NAMALWA (cell line): ENCODE measurements at regions not wholly inside any gene's neighbourhood (a gene's known extent, or its start where the extent isn't known, plus 50 kb on each side); places are given as distances from the start of the nearest gene placed in this dataset.

ENCODE experiments used
- DNase-seq: peaks from one replicate; pipeline ENCODE4 v3.0.0-alpha.2; 2015; ENCODE audit warnings: low spot score

DNA sequence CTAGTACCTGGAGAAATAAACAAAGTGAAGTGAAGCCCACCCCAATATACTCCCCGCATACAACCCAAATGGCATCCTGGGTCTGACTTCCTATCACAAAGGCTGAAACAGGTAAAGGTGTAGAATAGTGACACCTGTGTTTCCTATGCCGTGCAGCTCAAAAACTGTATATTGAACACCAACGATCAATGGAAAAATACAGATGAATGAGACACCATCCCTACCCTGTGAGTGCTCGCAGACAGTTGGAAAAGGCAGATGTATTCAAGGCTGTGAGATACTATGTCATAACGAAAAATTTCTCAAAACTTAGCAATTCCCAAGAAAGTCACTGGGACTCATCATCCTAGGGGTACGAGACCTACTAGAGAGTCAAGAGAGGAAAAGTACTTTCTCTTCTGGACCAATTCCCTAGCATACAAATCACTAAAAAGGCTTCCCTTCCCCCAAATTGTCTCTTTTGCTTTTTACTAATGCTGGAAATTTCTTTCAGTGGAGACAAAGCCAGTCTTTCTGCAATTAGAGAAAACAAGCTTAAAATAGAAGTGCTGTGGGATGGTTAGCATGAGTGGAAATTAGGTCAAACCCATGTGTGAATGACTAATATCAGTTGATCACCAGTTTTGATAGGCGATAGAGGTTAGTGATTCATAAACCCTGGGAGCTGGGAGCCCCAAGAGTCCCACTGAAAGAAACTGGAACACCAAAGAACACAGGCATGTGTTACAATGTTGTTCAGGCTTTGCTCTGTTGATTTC lies 249.7 kb downstream of the SPTSSA start:
- no peak for DNase-seq

DNA sequence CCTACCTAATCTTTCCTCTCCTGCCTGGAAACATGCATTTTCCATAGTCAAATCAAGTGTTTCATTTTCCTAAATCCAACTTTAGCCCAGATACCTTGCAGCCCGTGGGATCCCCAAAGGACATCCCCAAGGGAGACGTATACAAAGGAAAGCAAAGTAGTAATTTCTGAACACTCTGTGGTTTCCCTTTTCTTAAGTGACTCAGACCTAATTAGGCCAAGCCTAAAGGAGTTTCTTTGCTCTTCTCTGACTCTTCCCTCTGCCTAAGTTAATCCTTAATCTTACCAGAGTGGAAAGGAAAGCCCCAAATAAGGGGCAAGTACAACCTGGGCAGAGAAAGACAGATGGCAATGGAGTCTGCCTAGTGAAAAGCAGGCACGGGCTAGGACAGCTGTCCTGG lies 250.3 kb downstream of the SPTSSA start:
- no peak for DNase-seq

DNA sequence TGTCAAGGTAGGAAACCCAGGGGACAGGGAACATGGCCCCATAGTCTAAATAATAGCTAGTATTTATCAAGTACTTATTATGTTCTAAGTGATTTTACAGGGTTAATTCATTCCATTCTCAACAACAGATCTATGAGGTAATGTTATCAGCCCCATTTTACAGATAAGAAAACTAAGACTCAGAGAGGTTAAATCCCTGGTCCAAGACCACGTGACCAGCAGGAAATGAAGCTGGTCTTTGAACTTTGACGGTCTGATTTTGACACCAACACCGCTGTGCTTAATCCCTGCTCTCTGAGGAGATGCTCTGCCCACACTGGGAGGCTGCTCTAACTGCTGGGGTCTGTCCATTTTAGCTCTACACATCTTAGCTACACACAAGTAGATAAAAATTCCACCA lies 253.5 kb downstream of the SPTSSA start:
- no peak for DNase-seq

DNA sequence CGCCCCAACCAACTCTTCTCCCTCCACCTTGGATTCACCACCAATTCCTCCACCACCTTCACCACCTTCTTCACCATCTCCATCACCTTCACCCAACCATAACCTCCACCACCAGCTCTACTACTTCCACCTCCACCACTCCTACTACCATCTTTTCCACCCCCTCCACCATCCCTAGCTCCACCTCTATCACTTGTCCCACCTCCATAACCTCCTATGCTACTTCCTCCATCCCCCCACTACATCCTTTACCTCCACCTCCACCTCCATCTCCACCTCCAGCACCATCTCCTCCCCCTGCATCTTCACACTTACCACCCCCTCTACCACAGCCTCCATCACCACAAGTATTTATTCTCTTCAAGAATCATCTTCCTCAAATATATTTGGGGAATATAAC lies 254.9 kb upstream of the EGLN3 start:
- DNase-seq: no peak

DNA sequence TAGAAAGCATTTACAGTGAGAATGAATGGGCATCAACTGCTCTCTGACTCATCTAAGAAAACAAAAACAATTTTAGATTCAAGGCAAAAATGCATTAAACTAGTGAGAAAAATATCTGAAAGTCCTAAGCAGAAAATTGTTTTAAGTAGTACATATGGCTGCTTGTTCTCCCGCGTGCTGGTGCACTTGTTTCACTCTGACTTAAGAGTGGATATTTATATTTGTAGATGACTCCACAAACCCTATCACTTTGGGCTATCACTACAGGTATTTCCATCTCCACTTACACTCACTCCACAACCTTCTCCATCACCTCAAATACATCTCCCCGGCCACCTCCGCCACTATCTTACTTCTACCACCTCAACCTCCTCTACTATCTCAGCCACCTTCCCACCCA lies 253.9 kb upstream of the EGLN3 start:
- no peak for DNase-seq

DNA sequence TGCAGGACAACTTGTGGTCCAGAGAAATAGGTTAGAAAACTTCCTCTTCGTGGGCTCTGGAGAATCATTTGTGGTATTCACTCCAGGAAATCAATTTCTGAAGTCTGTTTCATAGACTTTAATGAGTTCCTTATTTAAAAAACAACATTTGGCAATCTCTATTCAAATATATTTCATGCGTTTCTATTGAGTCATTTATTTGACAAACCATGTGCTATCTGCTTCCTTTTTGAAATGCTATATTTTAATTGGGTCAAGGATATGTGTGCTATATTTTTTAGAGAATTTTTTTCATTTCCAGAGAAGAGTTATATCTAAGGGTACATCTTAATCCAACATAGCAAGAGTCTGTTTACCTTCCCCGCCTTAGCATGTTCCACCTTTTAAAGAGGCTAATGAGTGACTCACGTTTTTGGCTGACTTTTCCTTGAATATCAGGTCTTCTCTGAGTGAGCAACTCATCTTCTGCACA lies 252.4 kb upstream of the EGLN3 start:
- DNase-seq: no peak

DNA sequence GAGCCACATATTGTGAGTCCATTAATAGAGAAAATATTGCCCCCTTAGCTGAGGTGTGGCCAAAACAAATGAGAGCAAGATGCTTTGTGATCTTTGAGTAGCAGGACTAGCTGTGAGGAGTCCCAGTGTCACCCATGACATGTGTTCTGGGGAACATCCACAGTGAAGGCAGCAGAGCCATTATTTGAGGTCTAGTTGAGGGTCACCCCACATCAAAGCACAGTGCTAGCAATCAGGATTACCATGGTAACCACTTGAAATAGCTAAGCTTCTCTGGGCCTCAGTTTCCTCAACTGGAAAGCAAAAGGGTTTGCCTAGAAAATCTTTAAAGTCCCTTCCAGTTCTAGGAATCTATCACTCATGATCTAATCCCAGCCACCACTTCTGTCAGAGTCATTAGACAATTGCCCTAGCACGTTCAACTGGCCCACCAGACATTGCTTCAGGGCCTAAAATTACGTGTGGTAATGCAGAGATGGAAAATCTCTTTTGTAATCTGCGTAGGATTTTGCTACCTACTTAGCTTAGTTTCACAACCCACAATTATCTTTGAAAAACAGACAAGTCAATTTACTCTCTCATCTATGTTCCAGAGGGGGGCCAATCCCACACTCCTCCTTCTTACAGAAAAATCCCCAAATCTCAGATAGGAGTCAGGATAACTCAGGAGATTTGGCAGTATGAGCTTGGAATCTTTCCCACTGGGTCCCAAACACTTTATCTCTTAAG lies 251.2 kb upstream of the EGLN3 start:
- DNase-seq: no peak

DNA sequence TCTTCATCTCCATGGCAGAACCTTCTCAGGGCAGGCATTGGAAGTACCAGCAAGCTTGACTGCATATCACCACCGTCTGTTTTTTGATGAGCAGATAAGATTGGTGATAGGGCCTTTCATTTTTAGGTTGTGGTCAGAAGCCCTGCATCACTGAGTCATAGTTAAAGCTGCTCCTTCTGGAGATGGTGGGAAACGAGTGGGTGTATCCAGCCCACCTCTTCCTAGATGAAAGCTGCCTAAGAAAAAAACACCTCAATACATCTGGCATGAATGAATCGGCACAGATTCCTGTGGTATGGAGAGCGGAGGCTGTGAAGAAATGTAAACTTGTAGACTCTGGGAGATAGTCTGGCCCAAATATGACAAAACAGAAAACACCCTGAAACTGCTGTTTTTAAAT lies 248.7 kb upstream of the EGLN3 start:
- DNase-seq: no peak

DNA sequence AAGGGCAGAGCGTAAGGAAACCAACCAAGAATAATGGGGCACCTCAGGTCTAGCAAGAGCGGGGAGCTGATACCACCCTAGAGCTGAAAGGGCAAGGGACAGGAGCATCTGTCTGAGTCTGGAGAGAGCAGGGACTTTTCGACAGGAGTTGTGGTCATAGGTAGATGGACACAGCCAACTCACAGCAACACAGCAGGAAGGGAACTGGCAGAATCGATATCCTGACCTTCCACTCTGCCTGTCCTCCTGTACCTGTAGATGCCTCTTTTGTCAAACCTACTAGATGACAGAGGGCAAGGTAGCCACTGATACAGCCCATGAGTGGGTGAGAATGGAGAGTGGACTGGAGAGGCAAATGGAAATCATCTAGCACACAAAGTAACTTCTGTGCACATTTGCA lies 247.2 kb upstream of the EGLN3 start:
- no peak for DNase-seq

DNA sequence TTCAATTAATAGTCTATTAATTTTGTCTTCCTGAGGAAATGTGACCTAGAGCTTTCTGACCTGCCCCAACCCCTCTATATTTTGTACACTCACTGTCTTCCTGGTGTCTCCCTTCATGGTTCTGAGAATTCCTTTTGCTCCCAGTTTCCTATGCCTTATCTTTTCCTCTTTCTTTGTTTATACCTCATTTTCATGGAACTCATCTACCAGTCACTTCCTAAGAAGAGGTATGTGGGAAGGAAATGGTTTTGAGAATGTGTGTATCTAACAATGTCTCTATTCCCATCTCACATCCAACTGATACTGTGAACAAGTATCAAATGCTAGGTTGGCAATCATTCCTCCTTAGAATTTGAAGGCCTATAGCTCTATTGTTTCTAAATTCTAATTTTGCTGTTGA lies 245.1 kb upstream of the EGLN3 start:
- no peak for DNase-seq

DNA sequence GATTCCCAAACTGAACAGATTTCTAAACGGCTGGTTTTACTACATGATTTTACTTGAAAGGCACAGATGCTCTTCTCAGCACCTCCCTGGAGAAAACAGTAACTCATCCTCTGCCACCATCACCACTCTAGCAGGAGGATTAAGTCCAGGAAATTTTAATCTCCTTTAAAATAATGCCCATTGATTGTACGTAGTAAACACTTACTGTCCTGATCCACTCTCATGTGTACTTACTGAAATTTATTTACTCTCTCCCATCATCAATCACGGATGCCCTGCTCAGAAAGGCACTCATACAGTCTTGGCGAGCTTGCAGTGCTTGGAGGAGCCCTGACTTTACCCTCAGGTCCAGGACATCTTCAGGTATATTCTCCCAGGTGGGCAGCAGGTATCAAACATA lies 239.8 kb upstream of the EGLN3 start:
- DNase-seq: no peak

DNA sequence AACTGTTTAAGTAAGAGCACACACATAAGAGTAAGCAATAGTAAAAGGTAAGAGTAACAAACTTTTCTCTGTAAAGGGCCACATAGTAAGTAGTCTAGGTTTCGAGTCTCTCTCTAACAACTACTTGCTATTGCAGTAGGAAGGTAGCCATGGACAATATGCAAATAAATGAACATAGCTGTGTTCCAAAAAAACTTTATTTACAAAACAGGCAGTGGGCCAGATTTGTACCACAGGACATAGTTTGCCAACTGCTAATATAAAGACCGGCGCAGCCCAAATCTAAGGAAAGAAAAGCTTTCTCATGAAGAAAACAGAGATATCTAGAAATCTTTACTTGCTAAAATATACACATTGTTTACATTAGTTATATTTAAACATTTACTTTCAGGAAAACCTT lies 239.0 kb upstream of the EGLN3 start:
- no peak for DNase-seq

DNA sequence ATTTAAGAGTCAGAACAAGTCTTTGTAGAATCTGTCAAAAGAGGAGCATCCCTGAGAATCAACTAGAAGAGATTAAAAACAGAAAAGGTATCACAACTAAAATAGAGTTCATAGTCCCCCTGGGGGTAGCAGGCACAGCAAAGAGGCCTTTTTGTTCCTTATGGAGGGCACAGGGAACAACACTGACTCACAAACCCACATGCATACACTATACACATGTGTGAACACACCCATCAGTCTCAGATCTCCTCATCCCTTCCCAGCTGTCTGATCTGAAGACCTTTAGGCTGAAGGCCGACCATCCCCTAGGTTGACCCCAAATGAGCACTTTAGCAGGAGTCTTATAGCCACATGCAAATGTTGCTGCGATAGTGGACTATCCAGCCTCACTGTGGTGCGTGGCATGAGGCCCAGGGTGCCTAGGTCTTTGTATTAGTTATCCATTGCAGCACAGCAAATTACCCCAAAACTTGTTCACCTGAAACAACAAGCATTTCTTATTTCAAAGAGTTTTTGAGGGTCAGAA lies 236.7 kb upstream of the EGLN3 start:
- no peak for DNase-seq

DNA sequence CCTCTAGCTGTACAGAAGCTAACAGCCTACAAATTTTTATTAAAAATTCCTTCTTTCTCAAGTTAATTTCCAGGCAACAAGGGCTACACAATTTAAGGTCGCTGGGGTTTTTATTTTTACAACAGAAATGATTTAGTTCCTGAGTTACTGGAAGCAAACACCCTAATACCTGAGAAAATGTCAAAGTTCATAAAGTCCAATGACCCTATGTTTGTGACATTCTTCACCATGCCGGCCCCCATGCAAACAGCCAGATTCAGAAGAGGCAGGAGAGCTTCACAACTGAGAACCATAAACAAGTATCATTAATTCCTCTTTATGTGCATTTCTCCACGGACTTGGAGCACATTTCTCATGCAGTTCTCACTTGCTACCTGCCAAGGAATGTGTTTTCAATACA lies 236.2 kb upstream of the EGLN3 start:
- no peak for DNase-seq

DNA sequence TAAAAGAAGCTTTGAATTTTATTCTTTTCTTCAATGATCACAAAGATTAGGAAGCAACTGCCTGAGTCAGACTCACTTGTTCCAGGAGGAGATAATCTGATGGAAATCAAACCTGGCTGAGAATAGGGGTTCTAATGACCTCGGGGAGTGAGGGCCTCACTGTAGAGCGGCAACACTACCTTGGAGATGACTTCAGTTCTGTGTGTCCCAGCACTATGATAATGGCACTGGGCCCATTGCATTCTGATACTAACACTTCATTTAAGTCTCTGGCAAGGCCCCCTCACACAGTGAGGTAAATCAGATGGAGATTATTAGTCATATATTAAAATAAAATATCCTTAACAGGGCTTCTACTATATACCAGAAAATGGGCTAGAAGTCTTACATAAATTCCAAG lies 233.3 kb upstream of the EGLN3 start:
- DNase-seq: no peak

DNA sequence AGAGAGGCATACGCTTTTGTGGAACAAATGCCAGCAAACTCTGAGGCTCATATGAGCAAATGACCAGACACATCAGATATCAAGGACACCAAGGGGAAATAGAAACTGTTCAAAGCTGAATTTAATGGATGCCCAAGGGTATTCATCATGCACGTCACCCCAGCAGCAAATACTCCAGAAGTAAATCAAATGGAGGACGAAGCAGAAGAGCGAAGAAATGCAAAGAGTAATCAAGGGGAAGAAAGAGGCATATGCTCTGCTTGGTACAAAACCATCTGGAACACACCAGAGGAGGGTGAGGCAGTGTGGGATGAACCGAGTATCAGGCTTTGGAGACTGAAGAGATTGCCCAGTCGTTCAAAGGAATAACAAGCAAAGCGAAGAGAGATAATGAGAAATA lies 232.6 kb upstream of the EGLN3 start:
- DNase-seq: no peak

DNA sequence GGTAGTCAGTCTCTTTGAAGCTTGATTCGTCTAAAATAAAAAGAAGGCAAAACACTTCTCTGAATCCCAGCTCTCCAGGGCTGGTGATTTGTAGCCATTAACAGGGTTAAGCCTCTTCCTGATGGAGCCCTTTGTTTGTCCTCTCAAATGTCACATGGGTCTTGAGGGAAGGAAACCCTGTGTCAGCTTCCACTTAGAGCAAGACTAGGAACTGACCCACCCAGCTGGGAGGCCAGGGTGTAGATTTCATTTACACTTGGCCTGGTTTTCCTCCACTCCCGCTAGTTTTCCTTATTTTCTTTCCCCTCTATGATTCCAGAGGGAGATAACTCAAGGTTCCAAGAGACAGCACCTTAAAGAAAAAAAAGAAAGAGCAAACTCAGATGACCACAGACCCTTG lies 230.5 kb upstream of the EGLN3 start:
- DNase-seq: no peak

DNA sequence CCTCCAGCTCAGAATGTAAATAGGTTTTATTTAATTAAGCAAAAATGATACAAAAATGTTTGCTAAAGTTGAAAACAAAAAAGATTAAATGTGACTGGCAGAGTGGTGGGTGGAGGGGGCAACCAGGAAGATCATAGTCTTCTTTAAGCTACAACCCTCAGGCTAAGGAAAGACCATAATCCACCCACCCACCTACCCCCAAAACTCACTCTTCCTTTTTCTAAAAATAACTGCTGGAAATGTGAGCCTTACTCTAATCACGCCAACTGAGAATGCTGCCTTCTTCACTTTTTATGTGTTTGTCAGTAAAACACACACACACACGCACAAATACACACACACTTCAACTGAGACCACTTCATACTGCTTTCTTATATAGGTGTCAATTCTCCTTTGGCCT lies 230.0 kb upstream of the EGLN3 start:
- no peak for DNase-seq

DNA sequence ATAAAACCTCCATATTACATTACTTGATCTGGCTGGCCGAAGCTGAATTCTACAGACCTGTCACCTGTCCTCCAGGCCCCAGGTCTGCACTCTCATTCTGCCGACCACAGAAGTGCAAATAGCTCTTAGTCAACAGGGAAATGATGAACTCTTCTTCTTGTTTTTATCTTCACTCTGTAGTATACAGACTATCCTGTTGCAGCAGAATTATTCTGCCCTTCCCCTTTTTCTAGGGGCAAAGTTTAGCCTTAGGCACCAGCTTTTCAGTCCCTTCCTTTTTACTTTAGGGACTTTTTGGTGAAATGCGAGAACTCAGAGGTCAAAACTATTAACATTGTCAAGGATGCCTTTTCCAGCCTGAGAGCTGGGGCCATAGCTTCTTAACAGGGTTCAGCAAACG lies 229.6 kb upstream of the EGLN3 start:
- DNase-seq: no peak

DNA sequence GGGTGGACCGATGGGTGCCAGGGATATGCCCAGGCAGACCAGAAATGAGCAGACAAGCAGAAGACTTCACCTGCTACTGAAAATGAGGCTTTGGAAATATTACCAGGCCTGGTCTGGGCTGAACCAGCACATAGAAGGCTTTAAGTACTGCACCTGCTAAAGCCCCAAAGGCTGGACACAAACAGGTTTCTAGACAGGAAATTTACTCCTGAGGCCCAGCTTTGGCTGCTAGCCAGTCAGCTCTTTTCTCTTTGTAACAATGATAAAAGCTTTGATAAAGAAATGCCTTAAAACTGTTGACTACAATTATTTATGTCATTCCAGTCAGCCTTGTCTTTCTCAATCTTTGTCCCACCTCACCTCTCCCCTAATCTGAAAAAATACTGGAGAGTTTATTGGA lies 228.9 kb upstream of the EGLN3 start:
- no peak for DNase-seq

DNA sequence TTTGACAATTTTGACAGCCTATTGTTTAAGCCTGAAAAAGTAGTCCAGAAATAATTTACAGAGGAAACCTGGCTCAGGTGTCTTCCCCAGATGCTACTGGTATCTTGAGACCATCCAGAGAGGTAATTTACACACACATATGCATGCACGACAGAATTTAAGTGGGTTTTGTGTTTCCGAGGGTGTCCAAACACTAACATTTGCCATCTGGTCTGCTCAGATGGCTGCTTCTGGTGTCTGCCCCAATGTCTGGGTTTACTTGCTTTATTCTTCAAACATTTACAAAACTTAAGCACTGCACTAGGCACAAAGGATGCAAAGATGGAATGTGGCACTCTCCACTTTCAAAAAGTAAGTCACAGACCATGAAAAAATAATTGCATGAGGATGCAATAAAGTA lies 226.6 kb upstream of the EGLN3 start:
- DNase-seq: no peak

DNA sequence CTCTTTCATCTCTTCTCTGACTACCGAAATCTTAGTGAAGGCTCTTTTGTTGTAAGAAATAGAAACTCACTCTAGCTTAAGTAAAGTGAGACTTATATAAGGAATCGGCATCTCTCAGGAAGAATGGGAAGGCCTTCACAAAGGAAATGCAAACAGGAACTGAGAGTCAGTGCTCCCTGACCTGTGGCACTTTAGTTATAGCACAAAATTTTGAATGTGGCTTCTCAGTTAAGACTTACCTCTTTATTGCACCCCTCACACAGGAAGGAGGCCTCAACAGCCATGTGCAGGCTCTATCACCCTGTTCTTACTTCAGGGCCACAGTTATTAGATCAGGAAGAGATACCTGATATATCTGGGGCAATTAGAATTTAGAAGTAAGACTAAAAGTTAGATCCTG lies 224.7 kb upstream of the EGLN3 start:
- DNase-seq: no peak

DNA sequence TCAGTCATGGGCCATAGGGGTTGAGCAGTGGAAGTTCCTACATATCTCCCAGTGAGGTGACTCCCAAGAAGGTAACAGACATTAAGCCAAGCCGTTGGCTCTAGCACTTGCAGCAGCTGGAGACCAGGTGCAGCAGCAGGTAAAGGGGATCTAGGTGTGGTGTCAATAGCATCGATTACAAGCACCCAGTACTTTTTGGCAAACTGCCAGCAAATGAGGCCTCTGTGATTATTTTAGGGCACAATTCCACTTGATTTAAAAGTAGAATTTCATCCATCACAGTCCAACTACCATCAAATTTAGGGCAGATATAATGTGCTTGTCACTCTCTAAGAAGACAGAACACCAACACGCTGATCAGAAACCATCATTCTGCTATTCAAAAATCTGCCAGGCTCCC lies 224.1 kb upstream of the EGLN3 start:
- no peak for DNase-seq

DNA sequence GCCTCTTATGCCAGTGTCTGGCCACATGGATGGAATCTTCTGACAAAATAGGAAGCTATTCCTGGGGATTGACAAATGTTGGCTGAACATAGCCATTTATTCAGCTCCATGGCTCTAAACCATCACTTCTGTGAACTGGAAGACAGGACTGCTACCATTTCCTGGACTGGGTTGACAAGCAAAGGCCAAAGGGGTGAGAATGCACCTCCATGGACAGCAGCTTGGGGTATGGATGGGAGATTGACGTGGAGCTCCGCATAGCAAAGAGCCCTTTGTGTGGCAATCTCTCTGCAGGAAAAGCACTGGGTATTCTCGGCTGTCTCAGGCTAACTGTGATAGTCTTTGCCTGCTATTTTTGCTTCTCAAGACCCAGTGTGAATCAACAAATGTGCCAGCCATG lies 223.0 kb upstream of the EGLN3 start:
- no peak for DNase-seq
